ENCODE measurements at regions not wholly inside any gene's neighbourhood (a gene's known extent, or its start where the extent isn't known, plus 50 kb on each side); places are given as distances from the start of the nearest gene placed in this dataset.
"Not testable (repeated sequence)": the region's sequence is repeated elsewhere in the genome, so short reads cannot be mapped to it uniquely, and the experiment has no call there.

GRCh38 chr15:35178186-35178585 is 93.1 kb upstream of the NANOGP8 start:
- H3K27ac ChIP-seq (ENCODE audit: low read depth in 1 of 2, low read length in 2 of 2); ATAC-seq (ENCODE audit: low FRiP score); H3K36me3 ChIP-seq (ENCODE audit: control insufficient read depth in 1 of 2, insufficient read depth in 2 of 2, low read length in 1 of 2); H3K9me3 ChIP-seq (ENCODE audit: control insufficient read depth, low read length); H3K4me1 ChIP-seq (ENCODE audit: control insufficient read depth in 1 of 2, insufficient read depth in 2 of 2, low read length in 2 of 2); H3K4me3 ChIP-seq (ENCODE audit: low read length in 2 of 2); intact Hi-C loops (cut with DNase I); H3K27me3 ChIP-seq (ENCODE audit: control insufficient read depth in 1 of 2, insufficient read depth in 2 of 2, low read length in 1 of 2); DNase-seq: not testable (repeated sequence)
- WGBS, 2 donors: 79 to 86% methylated on average over 1 of the region's 1 CpG

GRCh38 chr15:35174948-35175347 is 89.9 kb upstream of the NANOGP8 start:
- Histone ChIP-seq H3K27ac (ENCODE audit: low read depth in 1 of 2, low read length in 2 of 2) (no peak overlapping the region), H3K4me1 (ENCODE audit: control insufficient read depth in 1 of 2, insufficient read depth in 2 of 2, low read length in 2 of 2) (no peaks in the 10 kb centered on the region), H3K27me3 (ENCODE audit: control insufficient read depth in 1 of 2, insufficient read depth in 2 of 2, low read length in 1 of 2) (no peaks in the 10 kb centered on the region), H3K4me3 (ENCODE audit: low read length in 2 of 2) (no peak overlapping the region), H3K36me3 (ENCODE audit: control insufficient read depth in 1 of 2, insufficient read depth in 2 of 2, low read length in 1 of 2) (no peaks in the 10 kb centered on the region), H3K9me3 (ENCODE audit: control insufficient read depth, low read length) (no peaks in the 10 kb centered on the region)
- 71 to 75% methylated on average over 3 of the region's 3 CpGs for WGBS, 2 donors
- ATAC-seq (ENCODE audit: low FRiP score) (no peak), DNase-seq (no peak)
- intact Hi-C loops (cut with DNase I): no loop called here

GRCh38 chr15:35173444-35174118 is 88.5 kb upstream of the NANOGP8 start:
- H3K4me1 ChIP-seq (ENCODE audit: control insufficient read depth in 1 of 2, insufficient read depth in 2 of 2, low read length in 2 of 2): no peaks in the 10 kb centered on the region
- ATAC-seq (ENCODE audit: low FRiP score): no peak
- intact Hi-C loops (cut with DNase I): no loop called here
- H3K27ac ChIP-seq (ENCODE audit: low read depth in 1 of 2, low read length in 2 of 2): no peak overlapping the region
- no peak overlapping the region for H3K4me3 ChIP-seq (ENCODE audit: low read length in 2 of 2)
- H3K27me3 ChIP-seq (ENCODE audit: control insufficient read depth in 1 of 2, insufficient read depth in 2 of 2, low read length in 1 of 2): no peaks in the 10 kb centered on the region
- WGBS, 2 donors: 68 to 83% methylated on average over 4 of the region's 4 CpGs
- no peaks in the 10 kb centered on the region for H3K36me3 ChIP-seq (ENCODE audit: control insufficient read depth in 1 of 2, insufficient read depth in 2 of 2, low read length in 1 of 2)
- DNase-seq: no peak
- no peaks in the 10 kb centered on the region for H3K9me3 ChIP-seq (ENCODE audit: control insufficient read depth, low read length)

- Histone ChIP-seq H3K9me3 (ENCODE audit: control insufficient read depth, low read length) (no peaks in the 10 kb centered on the region), H3K27ac (ENCODE audit: low read depth in 1 of 2, low read length in 2 of 2) (no peak overlapping the region), H3K36me3 (ENCODE audit: control insufficient read depth in 1 of 2, insufficient read depth in 2 of 2, low read length in 1 of 2) (no peaks in the 10 kb centered on the region), H3K4me3 (ENCODE audit: low read length in 2 of 2) (no peak overlapping the region), H3K27me3 (ENCODE audit: control insufficient read depth in 1 of 2, insufficient read depth in 2 of 2, low read length in 1 of 2) (no peaks in the 10 kb centered on the region), H3K4me1 (ENCODE audit: control insufficient read depth in 1 of 2, insufficient read depth in 2 of 2, low read length in 2 of 2) (no peaks in the 10 kb centered on the region)
- no peak for DNase-seq
- intact Hi-C loops (cut with DNase I): no loop called here
- 65 to 68% methylated on average over 3 of the region's 3 CpGs for WGBS, 2 donors
- ATAC-seq (ENCODE audit: low FRiP score): no peak
Measured at GRCh38 chr15:35170207-35170606, 85.1 kb upstream of the NANOGP8 start.

GRCh38 chr15:35168464-35168863 is 83.4 kb upstream of the NANOGP8 start:
- ATAC-seq (ENCODE audit: low FRiP score) (no peak), DNase-seq (no peak)
- H3K9me3 ChIP-seq (ENCODE audit: control insufficient read depth, low read length): no peaks in the 10 kb centered on the region
- intact Hi-C loops (cut with DNase I): no loop called here
- no peak overlapping the region for H3K4me3 ChIP-seq (ENCODE audit: low read length in 2 of 2)
- H3K27ac ChIP-seq (ENCODE audit: low read depth in 1 of 2, low read length in 2 of 2): no peak overlapping the region
- H3K4me1 ChIP-seq (ENCODE audit: control insufficient read depth in 1 of 2, insufficient read depth in 2 of 2, low read length in 2 of 2): no peaks in the 10 kb centered on the region
- no peaks in the 10 kb centered on the region for H3K27me3 ChIP-seq (ENCODE audit: control insufficient read depth in 1 of 2, insufficient read depth in 2 of 2, low read length in 1 of 2)
- 29 to 31% methylated on average over 4 of the region's 4 CpGs for WGBS, 2 donors
- H3K36me3 ChIP-seq (ENCODE audit: control insufficient read depth in 1 of 2, insufficient read depth in 2 of 2, low read length in 1 of 2): no peaks in the 10 kb centered on the region

- Histone ChIP-seq H3K36me3 (ENCODE audit: control insufficient read depth in 1 of 2, insufficient read depth in 2 of 2, low read length in 1 of 2) (no peaks in the 10 kb centered on the region), H3K27me3 (ENCODE audit: control insufficient read depth in 1 of 2, insufficient read depth in 2 of 2, low read length in 1 of 2) (no peaks in the 10 kb centered on the region), H3K4me3 (ENCODE audit: low read length in 2 of 2) (no peak overlapping the region), H3K27ac (ENCODE audit: low read depth in 1 of 2, low read length in 2 of 2) (no peak overlapping the region), H3K9me3 (ENCODE audit: control insufficient read depth, low read length) (no peaks in the 10 kb centered on the region), H3K4me1 (ENCODE audit: control insufficient read depth in 1 of 2, insufficient read depth in 2 of 2, low read length in 2 of 2) (no peaks in the 10 kb centered on the region)
- no peak for ATAC-seq (ENCODE audit: low FRiP score)
- intact Hi-C loops (cut with DNase I): no loop called here
- WGBS, 2 donors: 81 to 87% methylated on average over 2 of the region's 2 CpGs
- no peak for DNase-seq
Measured at GRCh38 chr15:35167675-35168074, 82.6 kb upstream of the NANOGP8 start.

- H3K9me3 ChIP-seq (ENCODE audit: control insufficient read depth, low read length): no peaks in the 10 kb centered on the region
- intact Hi-C loops (cut with DNase I): no loop called here
- WGBS, 2 donors: 95 to 96% methylated on average over 3 of the region's 3 CpGs
- H3K4me1 ChIP-seq (ENCODE audit: control insufficient read depth in 1 of 2, insufficient read depth in 2 of 2, low read length in 2 of 2): no peaks in the 10 kb centered on the region
- no peak for ATAC-seq (ENCODE audit: low FRiP score)
- H3K27me3 ChIP-seq (ENCODE audit: control insufficient read depth in 1 of 2, insufficient read depth in 2 of 2, low read length in 1 of 2): no peaks in the 10 kb centered on the region
- H3K27ac ChIP-seq (ENCODE audit: low read depth in 1 of 2, low read length in 2 of 2): no peak overlapping the region
- H3K36me3 ChIP-seq (ENCODE audit: control insufficient read depth in 1 of 2, insufficient read depth in 2 of 2, low read length in 1 of 2): no peaks in the 10 kb centered on the region
- no peak overlapping the region for H3K4me3 ChIP-seq (ENCODE audit: low read length in 2 of 2)
- DNase-seq: no peak
Measured at GRCh38 chr15:35166730-35167359, 81.8 kb upstream of the NANOGP8 start.

- Histone ChIP-seq H3K27me3 (ENCODE audit: control insufficient read depth in 1 of 2, insufficient read depth in 2 of 2, low read length in 1 of 2) (no peaks in the 10 kb centered on the region), H3K4me1 (ENCODE audit: control insufficient read depth in 1 of 2, insufficient read depth in 2 of 2, low read length in 2 of 2) (no peaks in the 10 kb centered on the region), H3K27ac (ENCODE audit: low read depth in 1 of 2, low read length in 2 of 2) (no peak overlapping the region), H3K36me3 (ENCODE audit: control insufficient read depth in 1 of 2, insufficient read depth in 2 of 2, low read length in 1 of 2) (no peaks in the 10 kb centered on the region), H3K9me3 (ENCODE audit: control insufficient read depth, low read length) (no peaks in the 10 kb centered on the region), H3K4me3 (ENCODE audit: low read length in 2 of 2) (no peak overlapping the region)
- intact Hi-C loops (cut with DNase I): no loop called here
- WGBS, 2 donors: 98 to 100% methylated on average over 1 of the region's 1 CpG
- ATAC-seq (ENCODE audit: low FRiP score) (no peak), DNase-seq (no peak)
Measured at GRCh38 chr15:35161694-35162093, 76.6 kb upstream of the NANOGP8 start.

- H3K4me1 ChIP-seq (ENCODE audit: control insufficient read depth in 1 of 2, insufficient read depth in 2 of 2, low read length in 2 of 2): no peaks in the 10 kb centered on the region
- no peak overlapping the region for H3K4me3 ChIP-seq (ENCODE audit: low read length in 2 of 2)
- no peaks in the 10 kb centered on the region for H3K36me3 ChIP-seq (ENCODE audit: control insufficient read depth in 1 of 2, insufficient read depth in 2 of 2, low read length in 1 of 2)
- WGBS, 2 donors: 71 to 90% methylated on average over 2 of the region's 2 CpGs
- H3K27ac ChIP-seq (ENCODE audit: low read depth in 1 of 2, low read length in 2 of 2): no peak overlapping the region
- H3K9me3 ChIP-seq (ENCODE audit: control insufficient read depth, low read length): no peaks in the 10 kb centered on the region
- intact Hi-C loops (cut with DNase I): no loop called here
- H3K27me3 ChIP-seq (ENCODE audit: control insufficient read depth in 1 of 2, insufficient read depth in 2 of 2, low read length in 1 of 2): no peaks in the 10 kb centered on the region
- ATAC-seq (ENCODE audit: low FRiP score): no peak
- DNase-seq: no peak
Measured at GRCh38 chr15:35159170-35159569, 74.1 kb upstream of the NANOGP8 start.
